Progenitor cell of endocrine pancreas (in vitro differentiated cells): ENCODE measurements at regions not wholly inside any gene's neighbourhood (a gene's known extent, or its start where the extent isn't known, plus 50 kb on each side); places are given as distances from the start of the nearest gene placed in this dataset.

Experiments
- DNase-seq: peaks from one replicate; pipeline ENCODE4 v3.0.0; 2021; ENCODE audit warnings: low spot score; ENCODE audit not compliant: unreplicated experiment
- H3K27ac Mint-ChIP-seq: 2 replicates; pipeline ENCODE4 v1.8.0; 2021; ENCODE audit warnings: mild to moderate bottlenecking, moderate library complexity, mixed read lengths
- H3K27me3 Mint-ChIP-seq: 2 replicates; pipeline ENCODE4 v1.8.0; 2021; ENCODE audit warnings: mixed read lengths
- H3K36me3 Mint-ChIP-seq: 2 replicates; pipeline ENCODE4 v1.8.0; 2022; ENCODE audit warnings: mixed read lengths; ENCODE audit not compliant: insufficient read depth
- H3K4me1 Mint-ChIP-seq: 2 replicates; pipeline ENCODE4 v1.8.0; 2021; ENCODE audit warnings: low read depth, mixed read lengths
- H3K4me3 Mint-ChIP-seq: 2 replicates; pipeline ENCODE4 v1.8.0; 2021; ENCODE audit warnings: low read depth, mild to moderate bottlenecking, moderate library complexity, mixed read lengths
- H3K9me3 Mint-ChIP-seq: 2 replicates; pipeline ENCODE4 v1.8.0; 2021; ENCODE audit warnings: low read depth, mixed read lengths
- CTCF ChIP-seq: fragments of 200-600 bp; sonication (generic); IDR thresholded peaks from one replicate; pipeline ENCODE4 v1.5.0; 2021; ENCODE audit warnings: antibody characterized with exemption, mild to moderate bottlenecking; ENCODE audit not compliant: unreplicated experiment

GRCh38 chr2:217156801-217157200, 296.9 kb upstream of the TNP1 start:
- no peak for TF ChIP-seq CTCF
- no peak for DNase-seq
- Mint-ChIP-seq H3K27me3 (peaks cover 22% of the 10 kb centered on the region), H3K36me3 (no peaks in the 10 kb centered on the region), H3K4me1 (peaks cover 8% of the 10 kb centered on the region), H3K4me3 (no peak overlapping the region), H3K9me3 (no peaks in the 10 kb centered on the region), H3K27ac (no peak overlapping the region)

- H3K27ac Mint-ChIP-seq: no peak overlapping the region
- no peak for TF ChIP-seq CTCF
- DNase-seq: no peak
- no peaks in the 10 kb centered on the region for H3K36me3 Mint-ChIP-seq
- no peak overlapping the region for H3K4me3 Mint-ChIP-seq
- no peaks in the 10 kb centered on the region for H3K9me3 Mint-ChIP-seq
- peaks cover 2% of the 10 kb centered on the region for H3K4me1 Mint-ChIP-seq
- H3K27me3 Mint-ChIP-seq: peaks cover 30% of the 10 kb centered on the region
These were observed 295.1 kb upstream of the TNP1 start for GRCh38 chr2:217154923-217155322.

- Mint-ChIP-seq H3K4me1 (peaks cover 4% of the 10 kb centered on the region), H3K27me3 (peaks cover 32% of the 10 kb centered on the region), H3K9me3 (no peaks in the 10 kb centered on the region), H3K36me3 (no peaks in the 10 kb centered on the region), H3K4me3 (no peak overlapping the region), H3K27ac (no peak overlapping the region)
- TF ChIP-seq CTCF: no peak
- DNase-seq: no peak
These were observed 293.6 kb upstream of the TNP1 start for GRCh38 chr2:217153510-217153909.

- Mint-ChIP-seq H3K9me3 (no peaks in the 10 kb centered on the region), H3K4me1 (peaks cover 7% of the 10 kb centered on the region), H3K4me3 (no peak overlapping the region), H3K36me3 (no peaks in the 10 kb centered on the region), H3K27ac (no peak overlapping the region), H3K27me3 (peaks cover 26% of the 10 kb centered on the region)
- no peak for DNase-seq
- no peak for TF ChIP-seq CTCF
These were observed 293.0 kb upstream of the TNP1 start for GRCh38 chr2:217152831-217153230.

GRCh38 chr2:217151509-217152206, 291.8 kb upstream of the TNP1 start:
- no peak overlapping the region for H3K4me3 Mint-ChIP-seq
- no peak for TF ChIP-seq CTCF
- peaks cover 21% of the 10 kb centered on the region for H3K27me3 Mint-ChIP-seq
- DNase-seq: no peak
- H3K9me3 Mint-ChIP-seq: no peaks in the 10 kb centered on the region
- no peak overlapping the region for H3K27ac Mint-ChIP-seq
- H3K4me1 Mint-ChIP-seq: peaks cover 14% of the 10 kb centered on the region
- no peaks in the 10 kb centered on the region for H3K36me3 Mint-ChIP-seq
